ENCODE measurements at regions not wholly inside any gene's neighbourhood (a gene's known extent, or its start where the extent isn't known, plus 50 kb on each side); places are given as distances from the start of the nearest gene placed in this dataset.

DNA sequence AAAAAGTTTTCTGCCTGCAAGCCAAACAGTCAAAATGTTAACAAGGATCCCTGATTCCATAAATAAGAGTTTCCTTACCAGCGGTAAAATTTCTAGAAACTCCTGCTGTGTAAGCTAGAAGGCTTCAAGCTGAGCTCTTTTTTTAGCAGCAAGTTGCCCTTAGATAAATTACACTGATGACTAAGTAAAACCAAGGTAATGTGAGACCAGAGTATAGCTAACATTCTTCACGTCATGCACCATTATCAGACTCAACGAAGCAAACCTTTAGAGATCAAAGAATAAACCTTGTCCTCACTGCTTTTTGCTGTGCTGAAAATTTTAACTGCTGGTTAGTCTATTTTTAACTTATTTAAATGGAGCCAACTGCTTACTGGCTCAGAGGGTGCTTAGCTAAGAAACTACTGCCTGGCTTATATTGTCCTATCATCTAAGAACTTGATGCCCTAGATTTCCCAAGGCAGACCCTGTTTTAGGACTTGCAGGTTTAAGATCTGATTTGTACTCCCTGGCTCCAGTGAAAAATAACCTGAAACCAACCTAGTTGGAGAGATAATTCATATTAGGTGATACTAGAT lies 900.7 kb downstream of the JRKL start:
- Histone ChIP-seq H3K27me3 (ENCODE audit: control insufficient read depth in 2 of 2, insufficient read depth in 2 of 2, low read length in 2 of 2) (no peaks in the 10 kb centered on the region), H3K9me3 (replicated peaks; ENCODE audit: control insufficient read depth, insufficient read depth, low read length) (peaks cover 3% of the 10 kb centered on the region), H2AFZ (ENCODE audit: low read depth, low read length) (no peak overlapping the region), H3K27ac (ENCODE audit: insufficient read depth, low read depth, low read length) (no peak overlapping the region), H3K4me1 (ENCODE audit: control insufficient read depth, extremely low read depth, insufficient read depth, low read length) (no peaks in the 10 kb centered on the region), H3K4me3 (replicated peaks in 1 of 3; ENCODE audit: insufficient read depth in 1 of 3, low read depth in 1 of 3, low read length in 3 of 3) (no peak overlapping the region), H3K79me2 (ENCODE audit: control insufficient read depth, insufficient read depth, low read length) (no peaks in the 10 kb centered on the region), H3K9ac (replicated peaks; ENCODE audit: extremely low read depth, insufficient read depth, low read length) (no peak overlapping the region), H3K36me3 (ENCODE audit: control insufficient read depth in 2 of 2, extremely low read depth in 1 of 2, insufficient read depth in 2 of 2, low read length in 2 of 2) (no peaks in the 10 kb centered on the region), H3K9me1 (replicated peaks; ENCODE audit: control insufficient read depth, extremely low read depth, insufficient read depth, low read length) (no peaks in the 10 kb centered on the region), H4K20me1 (replicated peaks; ENCODE audit: control insufficient read depth, extremely low read depth, insufficient read depth, low read length) (no peaks in the 10 kb centered on the region), H3K4me2 (ENCODE audit: insufficient read depth, low read length) (no peak overlapping the region)
- BruUV-seq (replicated peaks) = no TSS peak
- TF ChIP-seq, protein P1, sequence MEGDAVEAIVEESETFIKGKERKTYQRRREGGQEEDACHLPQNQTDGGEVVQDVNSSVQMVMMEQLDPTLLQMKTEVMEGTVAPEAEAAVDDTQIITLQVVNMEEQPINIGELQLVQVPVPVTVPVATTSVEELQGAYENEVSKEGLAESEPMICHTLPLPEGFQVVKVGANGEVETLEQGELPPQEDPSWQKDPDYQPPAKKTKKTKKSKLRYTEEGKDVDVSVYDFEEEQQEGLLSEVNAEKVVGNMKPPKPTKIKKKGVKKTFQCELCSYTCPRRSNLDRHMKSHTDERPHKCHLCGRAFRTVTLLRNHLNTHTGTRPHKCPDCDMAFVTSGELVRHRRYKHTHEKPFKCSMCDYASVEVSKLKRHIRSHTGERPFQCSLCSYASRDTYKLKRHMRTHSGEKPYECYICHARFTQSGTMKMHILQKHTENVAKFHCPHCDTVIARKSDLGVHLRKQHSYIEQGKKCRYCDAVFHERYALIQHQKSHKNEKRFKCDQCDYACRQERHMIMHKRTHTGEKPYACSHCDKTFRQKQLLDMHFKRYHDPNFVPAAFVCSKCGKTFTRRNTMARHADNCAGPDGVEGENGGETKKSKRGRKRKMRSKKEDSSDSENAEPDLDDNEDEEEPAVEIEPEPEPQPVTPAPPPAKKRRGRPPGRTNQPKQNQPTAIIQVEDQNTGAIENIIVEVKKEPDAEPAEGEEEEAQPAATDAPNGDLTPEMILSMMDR (IDR thresholded peaks at IDR 0.05; ENCODE audit: extremely low read depth in 1 of 2, insufficient read depth in 1 of 2, low read depth in 1 of 2, low read length in 2 of 2) = no peak
- no peak for TF ChIP-seq FOS (IDR thresholded peaks at IDR 0.05; ENCODE audit: borderline replicate concordance, insufficient read depth, low read length)
- TF ChIP-seq MYC (IDR thresholded peaks at IDR 0.05; ENCODE audit: low read depth, low read length) = no peak
- TF ChIP-seq POLR2AphosphoS5 (IDR thresholded peaks at IDR 0.05; ENCODE audit: insufficient read depth, low read depth, low read length) = no peak
- no peak for TF ChIP-seq JUN (IDR thresholded peaks at IDR 0.05; ENCODE audit: borderline replicate concordance, insufficient read depth, insufficient read length, low read depth)
- no peak for TF ChIP-seq POLR2A (IDR thresholded peaks at IDR 0.05; ENCODE audit: low read depth, low read length)
- no peak for TF ChIP-seq EZH2 (IDR thresholded peaks at IDR 0.05; ENCODE audit: borderline replicate concordance, low read depth, low read length, severe bottlenecking)
- TF ChIP-seq, protein P2, sequence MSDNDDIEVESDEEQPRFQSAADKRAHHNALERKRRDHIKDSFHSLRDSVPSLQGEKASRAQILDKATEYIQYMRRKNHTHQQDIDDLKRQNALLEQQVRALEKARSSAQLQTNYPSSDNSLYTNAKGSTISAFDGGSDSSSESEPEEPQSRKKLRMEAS (IDR thresholded peaks at IDR 0.05; ENCODE audit: insufficient read depth, insufficient read length) = no peak
- TF ChIP-seq GATA2 (IDR thresholded peaks at IDR 0.05; ENCODE audit: insufficient read depth, insufficient read length, low read depth, low read length) = no peak
- intact Hi-C loops (cut with micrococcal nuclease) = no loop called here
- FAIRE-seq (no peak), DNase-seq (ENCODE audit: low read depth, low spot score) (no peak)
- ChIA-PET CTCF (no interaction called here), POLR2A (no interaction called here)
- dilution Hi-C loops (cut with MboI; ENCODE audit: extremely low pct_ligation_motif_present, low sequenced_read_pairs) = no loop called here

All from endothelial cell of umbilical vein (primary cell).